ENCODE measurements at regions not wholly inside any gene's neighbourhood (a gene's known extent, or its start where the extent isn't known, plus 50 kb on each side); places are given as distances from the start of the nearest gene placed in this dataset.

DNA sequence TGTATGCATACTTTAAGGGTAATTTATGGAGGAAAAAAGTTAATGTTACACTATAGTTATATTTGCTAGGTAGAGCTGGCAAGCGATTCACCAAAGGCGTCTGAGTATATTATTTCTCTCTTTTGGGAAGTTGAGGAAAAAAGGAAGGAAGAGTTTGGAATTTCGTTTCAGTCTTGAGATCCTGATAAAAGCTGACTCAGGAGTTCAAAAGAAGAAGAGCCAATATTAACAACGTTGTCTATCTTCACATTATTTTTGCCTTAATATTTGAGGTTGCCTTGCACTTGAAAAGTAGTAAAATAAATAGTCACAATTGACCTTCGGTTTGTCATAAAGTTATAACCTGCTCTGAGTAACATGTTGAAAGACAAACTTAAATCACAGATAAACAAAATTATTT is 888.6 kb downstream of the KCNJ2 start:
- H4K20me1 ChIP-seq (ENCODE audit: control insufficient read depth, insufficient read depth, low read length, poor library complexity, severe bottlenecking), result no peaks in the 10 kb centered on the region
- H3K27me3 Mint-ChIP-seq, result no peaks in the 10 kb centered on the region
- H3K4me1 ChIP-seq (ENCODE audit: control insufficient read depth in 2 of 2, insufficient read depth in 2 of 2, low read length in 2 of 2), result no peaks in the 10 kb centered on the region
- H3K79me2 ChIP-seq (ENCODE audit: control insufficient read depth, insufficient read depth, low read length), result no peaks in the 10 kb centered on the region
- no peak for DNase-seq
- CTCF ChIA-PET, result no interaction called here
- intact Hi-C loops (cut with micrococcal nuclease), result no loop called here
- H3K9ac ChIP-seq (ENCODE audit: low read length), result no peak overlapping the region
- H3K9me3 Mint-ChIP-seq (ENCODE audit: insufficient read depth), result peaks cover 2% of the 10 kb centered on the region
- H3K27me3 ChIP-seq (replicated peaks in 1 of 4; ENCODE audit: control extremely low read depth in 1 of 4, control insufficient read depth in 3 of 4, insufficient read depth in 4 of 4, low read length in 3 of 4), result no peaks in the 10 kb centered on the region
- H3K4me3 Mint-ChIP-seq, result no peak overlapping the region
- H3K9me3 ChIP-seq (ENCODE audit: control extremely low read depth in 1 of 3, control insufficient read depth in 2 of 3, insufficient read depth in 1 of 3, low read length in 2 of 3), result no peaks in the 10 kb centered on the region
- no CpG with 5 or more reads among the region's 5 CpGs for WGBS (ENCODE audit: insufficient coverage)
- H3K36me3 ChIP-seq (replicated peaks in 1 of 2; ENCODE audit: control extremely low read depth in 1 of 2, control insufficient read depth in 1 of 2, extremely low read depth in 1 of 2, insufficient read depth in 2 of 2, low read length in 1 of 2), result no peaks in the 10 kb centered on the region
- H3K4me1 Mint-ChIP-seq, result no peaks in the 10 kb centered on the region
- no peak overlapping the region for H2AFZ ChIP-seq (ENCODE audit: insufficient read depth, low read depth, low read length, poor library complexity, severe bottlenecking)
- POLR2A ChIA-PET, result no interaction called here
- TF ChIP-seq, protein P1, sequence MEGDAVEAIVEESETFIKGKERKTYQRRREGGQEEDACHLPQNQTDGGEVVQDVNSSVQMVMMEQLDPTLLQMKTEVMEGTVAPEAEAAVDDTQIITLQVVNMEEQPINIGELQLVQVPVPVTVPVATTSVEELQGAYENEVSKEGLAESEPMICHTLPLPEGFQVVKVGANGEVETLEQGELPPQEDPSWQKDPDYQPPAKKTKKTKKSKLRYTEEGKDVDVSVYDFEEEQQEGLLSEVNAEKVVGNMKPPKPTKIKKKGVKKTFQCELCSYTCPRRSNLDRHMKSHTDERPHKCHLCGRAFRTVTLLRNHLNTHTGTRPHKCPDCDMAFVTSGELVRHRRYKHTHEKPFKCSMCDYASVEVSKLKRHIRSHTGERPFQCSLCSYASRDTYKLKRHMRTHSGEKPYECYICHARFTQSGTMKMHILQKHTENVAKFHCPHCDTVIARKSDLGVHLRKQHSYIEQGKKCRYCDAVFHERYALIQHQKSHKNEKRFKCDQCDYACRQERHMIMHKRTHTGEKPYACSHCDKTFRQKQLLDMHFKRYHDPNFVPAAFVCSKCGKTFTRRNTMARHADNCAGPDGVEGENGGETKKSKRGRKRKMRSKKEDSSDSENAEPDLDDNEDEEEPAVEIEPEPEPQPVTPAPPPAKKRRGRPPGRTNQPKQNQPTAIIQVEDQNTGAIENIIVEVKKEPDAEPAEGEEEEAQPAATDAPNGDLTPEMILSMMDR (IDR thresholded peaks at IDR 0.05), result no peak
- TF ChIP-seq EZH2 (IDR thresholded peaks at IDR 0.05; ENCODE audit: borderline replicate concordance, insufficient read depth, low read depth, low read length, poor library complexity, severe bottlenecking), result no peak
- no peak overlapping the region for H3K27ac ChIP-seq (ENCODE audit: low read length in 2 of 2)
- H3K27ac Mint-ChIP-seq, result no peak overlapping the region
- no peak for ATAC-seq (ENCODE audit: low read depth)
- no peak overlapping the region for H3K4me2 ChIP-seq (replicated peaks; ENCODE audit: low read depth, low read length, poor library complexity, severe bottlenecking)
- H3K4me3 ChIP-seq (ENCODE audit: control extremely low read depth in 1 of 5, extremely low read depth in 1 of 5, insufficient read depth in 1 of 5, low read depth in 2 of 5, low read length in 4 of 5), result no peak overlapping the region

DNA sequence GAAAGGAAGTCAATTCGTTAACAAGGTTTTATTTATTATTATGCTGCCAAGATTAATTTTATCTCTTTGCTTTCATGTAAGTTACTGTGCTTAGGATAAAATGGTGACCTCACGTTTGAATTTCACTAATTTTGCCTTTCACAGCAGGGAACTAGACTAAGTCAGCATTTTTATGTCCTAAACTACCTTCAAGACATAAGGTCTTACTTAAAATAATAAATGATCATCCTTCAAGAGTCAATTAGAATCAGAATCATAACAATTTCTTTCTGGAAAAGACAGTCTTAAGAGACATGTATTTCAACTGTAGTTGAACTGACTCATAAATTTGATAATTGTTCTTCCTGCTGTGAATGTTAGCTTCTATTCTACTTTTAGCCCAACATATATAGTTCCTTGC is 893.8 kb downstream of the KCNJ2 start:
- H4K20me1 ChIP-seq (ENCODE audit: control insufficient read depth, insufficient read depth, low read length, poor library complexity, severe bottlenecking), result no peaks in the 10 kb centered on the region
- no peaks in the 10 kb centered on the region for H3K9me3 Mint-ChIP-seq (ENCODE audit: insufficient read depth)
- no peaks in the 10 kb centered on the region for H3K4me1 ChIP-seq (ENCODE audit: control insufficient read depth in 2 of 2, insufficient read depth in 2 of 2, low read length in 2 of 2)
- H3K9me3 ChIP-seq (ENCODE audit: control extremely low read depth in 1 of 3, control insufficient read depth in 2 of 3, insufficient read depth in 1 of 3, low read length in 2 of 3), result peaks cover 0 to 1% (median 0%) of the 10 kb centered on the region in 3 donors
- no peak overlapping the region for H2AFZ ChIP-seq (ENCODE audit: insufficient read depth, low read depth, low read length, poor library complexity, severe bottlenecking)
- DNase-seq (no peak), ATAC-seq (ENCODE audit: low read depth) (no peak)
- no peaks in the 10 kb centered on the region for H3K4me1 Mint-ChIP-seq
- H3K4me3 Mint-ChIP-seq, result no peak overlapping the region
- H3K4me2 ChIP-seq (replicated peaks; ENCODE audit: low read depth, low read length, poor library complexity, severe bottlenecking), result no peak overlapping the region
- H3K27ac ChIP-seq (ENCODE audit: low read length in 2 of 2), result no peak overlapping the region
- no peak overlapping the region for H3K9ac ChIP-seq (ENCODE audit: low read length)
- H3K27ac Mint-ChIP-seq, result no peak overlapping the region
- no peaks in the 10 kb centered on the region for H3K79me2 ChIP-seq (ENCODE audit: control insufficient read depth, insufficient read depth, low read length)
- no CpG with 5 or more reads among the region's 2 CpGs for WGBS (ENCODE audit: insufficient coverage)
- no peaks in the 10 kb centered on the region for H3K27me3 ChIP-seq (replicated peaks in 1 of 4; ENCODE audit: control extremely low read depth in 1 of 4, control insufficient read depth in 3 of 4, insufficient read depth in 4 of 4, low read length in 3 of 4)
- CTCF ChIA-PET, result no interaction called here
- POLR2A ChIA-PET, result no interaction called here
- H3K36me3 ChIP-seq (replicated peaks in 1 of 2; ENCODE audit: control extremely low read depth in 1 of 2, control insufficient read depth in 1 of 2, extremely low read depth in 1 of 2, insufficient read depth in 2 of 2, low read length in 1 of 2), result no peaks in the 10 kb centered on the region
- H3K27me3 Mint-ChIP-seq, result no peaks in the 10 kb centered on the region
- no peak overlapping the region for H3K4me3 ChIP-seq (ENCODE audit: control extremely low read depth in 1 of 5, extremely low read depth in 1 of 5, insufficient read depth in 1 of 5, low read depth in 2 of 5, low read length in 4 of 5)
- no peak for TF ChIP-seq EZH2 (IDR thresholded peaks at IDR 0.05; ENCODE audit: borderline replicate concordance, insufficient read depth, low read depth, low read length, poor library complexity, severe bottlenecking)
- TF ChIP-seq, protein P1 (IDR thresholded peaks at IDR 0.05), result no peak
- intact Hi-C loops (cut with micrococcal nuclease), result no loop called here

Measured in B cell (primary cell).